Coronary artery (tissue), 2 donors: ENCODE measurements at regions not wholly inside any gene's neighbourhood (a gene's known extent, or its start where the extent isn't known, plus 50 kb on each side); places are given as distances from the start of the nearest gene placed in this dataset.

Experiments
- DNase-seq: peaks from one replicate; pipeline ENCODE4 v3.0.0-alpha.2; 2017; ENCODE audit warnings: low spot score
- H3K27ac ChIP-seq, 2 donors: fragments of 200-600 bp; sonication (generic); one replicate each; pipeline ENCODE4 v1.5.1; 2016 to 2019
- H3K4me3 ChIP-seq: fragments of 200-600 bp; sonication (generic); 2 replicates; pipeline ENCODE4 v1.5.1; 2016; ENCODE audit warnings: mild to moderate bottlenecking, moderate library complexity
- CTCF ChIP-seq: fragments of 200-600 bp; sonication (generic); IDR thresholded peaks from one replicate; pipeline ENCODE4 v1.5.1; 2019; ENCODE audit warnings: antibody characterized with exemption

- no peak overlapping the region for H3K27ac ChIP-seq
- DNase-seq, result no peak
- no peak overlapping the region for H3K4me3 ChIP-seq
- no peak for TF ChIP-seq CTCF
Measured at GRCh38 chr12:60498656-60499055, 902.8 kb downstream of the SLC16A7 start.

DNA sequence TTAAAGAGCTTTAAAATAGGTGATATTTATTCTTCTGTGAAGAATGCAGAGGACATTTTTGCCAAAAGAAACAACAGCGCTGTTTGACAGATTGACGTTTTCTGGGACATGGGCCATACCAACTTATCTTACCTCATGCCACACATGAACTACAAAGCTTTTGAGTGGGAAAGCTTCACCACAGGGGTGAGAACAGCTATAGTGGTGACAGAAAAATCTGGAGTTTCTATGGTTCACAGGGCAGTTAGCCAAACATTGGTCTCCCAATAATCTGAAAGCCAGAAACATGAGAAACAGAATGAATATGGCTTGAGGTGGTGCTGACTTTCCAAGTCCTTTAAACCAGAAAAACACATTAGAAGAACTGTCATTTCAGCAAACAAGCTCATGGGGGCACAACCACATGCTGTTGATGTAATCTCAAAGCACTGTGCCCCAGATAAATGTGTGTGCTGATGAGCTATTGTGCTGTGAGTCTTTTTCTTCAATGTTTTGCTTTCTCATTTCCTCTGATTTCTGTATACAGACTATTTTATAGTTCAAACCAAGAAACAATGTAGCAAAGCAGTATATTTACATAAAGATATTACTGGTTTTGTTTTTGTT, 905.4 kb downstream of the SLC16A7 start:
- TF ChIP-seq CTCF, result no peak
- H3K4me3 ChIP-seq, result no peak overlapping the region
- DNase-seq, result no peak
- H3K27ac ChIP-seq, result no peak overlapping the region

- H3K27ac ChIP-seq, result no peak overlapping the region
- no peak for TF ChIP-seq CTCF
- DNase-seq, result no peak
- H3K4me3 ChIP-seq, result no peak overlapping the region
Measured at GRCh38 chr12:60522684-60523400, 927.0 kb downstream of the SLC16A7 start.

DNA sequence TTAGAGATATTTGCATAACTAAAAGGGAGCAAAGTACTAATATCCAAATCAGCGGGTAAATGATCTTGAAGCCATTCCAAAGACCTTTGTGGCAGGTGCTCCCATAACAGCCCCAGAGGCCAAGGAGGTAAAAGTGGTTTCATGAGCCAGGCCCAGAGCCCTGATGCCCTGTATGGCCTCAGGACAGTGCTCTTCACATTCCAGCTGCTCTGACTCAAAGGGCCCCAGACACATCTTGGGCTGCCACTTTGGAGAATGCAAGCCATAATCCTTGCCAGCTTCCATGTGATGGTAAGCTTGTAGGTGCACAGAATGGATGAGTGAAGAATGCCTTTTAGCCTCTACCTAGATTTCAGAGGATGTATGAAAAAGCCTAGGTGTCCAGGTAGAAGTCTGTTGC, 933.4 kb downstream of the SLC16A7 start:
- DNase-seq, result no peak
- H3K4me3 ChIP-seq, result no peak overlapping the region
- H3K27ac ChIP-seq, result no peak overlapping the region
- TF ChIP-seq CTCF, result no peak

DNA sequence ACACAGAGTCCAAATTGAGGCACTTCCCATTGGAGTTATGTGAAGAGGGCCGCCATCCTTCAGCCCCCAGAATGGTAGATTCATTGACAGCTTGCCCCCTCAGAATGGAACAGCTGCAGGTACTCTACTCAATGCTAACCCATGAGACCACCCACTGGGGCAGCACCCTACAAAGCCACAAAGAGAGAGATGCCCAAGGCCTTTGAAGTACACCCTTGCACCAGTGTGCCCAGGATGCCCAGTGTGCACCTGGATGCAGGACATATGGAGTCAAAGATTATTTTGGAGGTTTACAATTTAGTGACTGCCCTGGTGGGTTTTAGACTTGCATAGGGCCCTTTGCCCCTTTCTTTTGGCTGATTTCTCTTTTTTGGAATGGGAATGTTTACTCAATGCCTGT, 933.9 kb downstream of the SLC16A7 start:
- H3K4me3 ChIP-seq, result no peak overlapping the region
- no peak overlapping the region for H3K27ac ChIP-seq
- TF ChIP-seq CTCF, result no peak
- no peak for DNase-seq

DNA sequence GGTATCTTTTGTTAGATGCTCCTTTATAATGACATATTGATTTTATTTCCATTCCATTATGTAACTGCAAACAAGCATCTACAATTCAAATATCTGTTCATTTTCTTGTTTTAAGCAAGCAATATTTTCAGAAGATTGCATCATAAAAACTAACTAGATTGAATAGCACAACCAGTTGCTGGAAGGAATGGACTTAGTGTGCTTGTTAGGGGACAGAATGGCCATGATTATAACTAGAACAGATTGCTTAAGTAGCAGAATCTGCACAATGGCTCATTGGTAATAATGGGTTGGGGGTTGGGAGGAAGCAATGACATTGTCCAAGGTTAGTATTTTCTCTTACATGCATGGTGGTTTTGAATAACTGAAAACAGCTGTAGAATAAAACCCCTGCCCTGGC, 939.5 kb downstream of the SLC16A7 start:
- Histone ChIP-seq H3K4me3 (no peak overlapping the region), H3K27ac (no peak overlapping the region)
- no peak for TF ChIP-seq CTCF
- no peak for DNase-seq

DNA sequence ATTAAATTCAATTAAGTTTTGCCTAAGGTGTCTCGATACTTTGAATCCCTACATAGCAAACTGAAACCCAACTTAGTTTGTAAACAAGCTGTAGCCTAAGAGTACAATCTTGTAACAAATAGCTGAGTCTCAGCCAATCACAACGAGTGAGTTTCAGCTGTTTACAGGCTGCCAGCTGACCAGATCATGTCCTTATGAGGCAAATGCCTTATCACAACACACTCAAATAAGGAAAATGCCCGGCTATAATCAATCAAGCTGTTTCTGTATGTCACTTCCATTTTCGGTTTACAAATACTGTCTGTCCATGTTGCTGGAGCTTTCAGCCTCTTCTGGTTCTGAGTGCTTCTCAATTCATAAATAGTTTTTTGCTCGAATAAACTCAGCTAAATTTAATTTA, 943.8 kb downstream of the SLC16A7 start:
- no peak for DNase-seq
- TF ChIP-seq CTCF, result no peak
- Histone ChIP-seq H3K27ac (no peak overlapping the region), H3K4me3 (no peak overlapping the region)
